ENCODE measurements at regions not wholly inside any gene's neighbourhood (a gene's known extent, or its start where the extent isn't known, plus 50 kb on each side); places are given as distances from the start of the nearest gene placed in this dataset.
"Not testable (repeated sequence)": the region's sequence is repeated elsewhere in the genome, so short reads cannot be mapped to it uniquely, and the experiment has no call there.

GRCh38 chr20:55322745-55323144 is 682.6 kb downstream of the CBLN4 start:
- intact Hi-C loops (cut with DNase I; ENCODE audit: low total_unique reads): no loop called here
- WGBS, 5 donors: 50 to 74% (median 57%) methylated on average over 2 of the region's 2 CpGs
- Histone ChIP-seq H3K36me3 (no peaks in the 10 kb centered on the region), H3K4me1 (no peaks in the 10 kb centered on the region), H3K27ac (no peak overlapping the region), H3K4me3 (no peak overlapping the region), H3K27me3 (replicated peaks in 1 of 7) (no peaks in the 10 kb centered on the region), H3K9me3 (peaks cover 0 to 12% (median 0%) of the 10 kb centered on the region in 8 donors)
- TF ChIP-seq POLR2A (IDR thresholded peaks at IDR 0.05): no peak
- TF ChIP-seq, protein P1, sequence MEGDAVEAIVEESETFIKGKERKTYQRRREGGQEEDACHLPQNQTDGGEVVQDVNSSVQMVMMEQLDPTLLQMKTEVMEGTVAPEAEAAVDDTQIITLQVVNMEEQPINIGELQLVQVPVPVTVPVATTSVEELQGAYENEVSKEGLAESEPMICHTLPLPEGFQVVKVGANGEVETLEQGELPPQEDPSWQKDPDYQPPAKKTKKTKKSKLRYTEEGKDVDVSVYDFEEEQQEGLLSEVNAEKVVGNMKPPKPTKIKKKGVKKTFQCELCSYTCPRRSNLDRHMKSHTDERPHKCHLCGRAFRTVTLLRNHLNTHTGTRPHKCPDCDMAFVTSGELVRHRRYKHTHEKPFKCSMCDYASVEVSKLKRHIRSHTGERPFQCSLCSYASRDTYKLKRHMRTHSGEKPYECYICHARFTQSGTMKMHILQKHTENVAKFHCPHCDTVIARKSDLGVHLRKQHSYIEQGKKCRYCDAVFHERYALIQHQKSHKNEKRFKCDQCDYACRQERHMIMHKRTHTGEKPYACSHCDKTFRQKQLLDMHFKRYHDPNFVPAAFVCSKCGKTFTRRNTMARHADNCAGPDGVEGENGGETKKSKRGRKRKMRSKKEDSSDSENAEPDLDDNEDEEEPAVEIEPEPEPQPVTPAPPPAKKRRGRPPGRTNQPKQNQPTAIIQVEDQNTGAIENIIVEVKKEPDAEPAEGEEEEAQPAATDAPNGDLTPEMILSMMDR (IDR thresholded peaks at IDR 0.05 in 8 of 11, conservative IDR thresholded peaks at IDR 0.05 in 3 of 11): no peak
- no peak for TF ChIP-seq POLR2AphosphoS5 (IDR thresholded peaks at IDR 0.05)
- DNase-seq: no peak

- H3K27me3 ChIP-seq (replicated peaks in 1 of 7): no peaks in the 10 kb centered on the region
- no peak overlapping the region for H3K4me3 ChIP-seq
- no peak overlapping the region for H3K27ac ChIP-seq
- intact Hi-C loops (cut with DNase I; ENCODE audit: low total_unique reads): no loop called here
- H3K36me3 ChIP-seq: no peaks in the 10 kb centered on the region
- H3K4me1 ChIP-seq: no peaks in the 10 kb centered on the region
- DNase-seq: no peak
- 53 to 79% (median 59%) methylated on average over 1 of the region's 1 CpG for WGBS, 5 donors
- TF ChIP-seq, protein P1 (IDR thresholded peaks at IDR 0.05 in 8 of 11, conservative IDR thresholded peaks at IDR 0.05 in 3 of 11): no peak
- TF ChIP-seq POLR2AphosphoS5 (IDR thresholded peaks at IDR 0.05) (no peak), POLR2A (IDR thresholded peaks at IDR 0.05) (no peak)
- H3K9me3 ChIP-seq: peaks cover 0 to 18% (median 9%) of the 10 kb centered on the region in 8 donors
Observed at GRCh38 chr20:55316753-55317152, 688.6 kb downstream of the CBLN4 start.

DNA sequence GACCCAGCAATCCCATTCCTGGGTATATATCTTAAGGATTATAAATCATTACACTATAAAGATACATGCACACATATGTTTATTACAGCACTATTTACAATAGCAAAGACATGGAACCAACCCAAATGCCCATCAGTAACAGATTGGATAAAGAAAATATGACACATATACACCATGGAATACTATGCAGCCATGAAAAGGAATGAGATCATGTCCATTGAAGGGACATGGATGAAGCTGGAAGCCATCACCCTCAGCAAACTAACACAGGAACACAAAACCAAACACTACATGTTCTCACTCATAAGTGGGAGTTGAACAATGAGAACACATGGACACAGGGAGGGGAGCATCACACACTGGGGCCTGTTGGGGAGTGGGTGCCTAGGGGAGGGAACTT is 694.5 kb downstream of the CBLN4 start:
- peaks cover 0 to 44% (median 23%) of the 10 kb centered on the region in 8 donors for H3K9me3 ChIP-seq
- H3K27me3 ChIP-seq (replicated peaks in 1 of 7): not testable (repeated sequence)

GRCh38 chr20:55291261-55291660 is 714.1 kb downstream of the CBLN4 start:
- no peak for DNase-seq
- intact Hi-C loops (cut with DNase I; ENCODE audit: low total_unique reads): no loop called here
- Histone ChIP-seq H3K4me1 (no peaks in the 10 kb centered on the region), H3K27me3 (replicated peaks in 1 of 7) (no peaks in the 10 kb centered on the region), H3K4me3 (no peak overlapping the region), H3K36me3 (no peaks in the 10 kb centered on the region), H3K9me3 (peaks cover 0 to 4% (median 0%) of the 10 kb centered on the region in 8 donors), H3K27ac (no peak overlapping the region)
- 75 to 100% (median 89%) methylated on average over 1 of the region's 1 CpG for WGBS, 5 donors
- TF ChIP-seq, protein P1 (IDR thresholded peaks at IDR 0.05 in 8 of 11, conservative IDR thresholded peaks at IDR 0.05 in 3 of 11): no peak
- no peak for TF ChIP-seq POLR2AphosphoS5 (IDR thresholded peaks at IDR 0.05)
- no peak for TF ChIP-seq POLR2A (IDR thresholded peaks at IDR 0.05)

More for the DNA sequence above, 694.5 kb downstream of the CBLN4 start:
- DNase-seq; H3K4me1 ChIP-seq; H3K27ac ChIP-seq; H3K36me3 ChIP-seq; intact Hi-C loops (cut with DNase I; ENCODE audit: low total_unique reads); H3K4me3 ChIP-seq: not testable (repeated sequence)

GRCh38 chr20:55283889-55284288 is 721.4 kb downstream of the CBLN4 start:
- no peak for TF ChIP-seq POLR2A (IDR thresholded peaks at IDR 0.05)
- no peak for TF ChIP-seq POLR2AphosphoS5 (IDR thresholded peaks at IDR 0.05)
- TF ChIP-seq, protein P1 (IDR thresholded peaks at IDR 0.05 in 8 of 11, conservative IDR thresholded peaks at IDR 0.05 in 3 of 11): no peak
- no peaks in the 10 kb centered on the region for H3K4me1 ChIP-seq
- H3K4me3 ChIP-seq: no peak overlapping the region
- no peaks in the 10 kb centered on the region for H3K36me3 ChIP-seq
- no peaks in the 10 kb centered on the region for H3K27me3 ChIP-seq (replicated peaks in 1 of 7)
- no peak for DNase-seq
- H3K27ac ChIP-seq: no peak overlapping the region
- WGBS, 5 donors: 55 to 64% (median 60%) methylated on average over 2 of the region's 2 CpGs
- H3K9me3 ChIP-seq: peaks cover 0 to 7% (median 0%) of the 10 kb centered on the region in 8 donors
- intact Hi-C loops (cut with DNase I; ENCODE audit: low total_unique reads): no loop called here

Data from spleen (tissue), 11 donors.